ENCODE measurements at regions not wholly inside any gene's neighbourhood (a gene's known extent, or its start where the extent isn't known, plus 50 kb on each side); places are given as distances from the start of the nearest gene placed in this dataset.
A peak's percentile ranks its signal among the peaks of the same experiment; 100 is the strongest.

DNA sequence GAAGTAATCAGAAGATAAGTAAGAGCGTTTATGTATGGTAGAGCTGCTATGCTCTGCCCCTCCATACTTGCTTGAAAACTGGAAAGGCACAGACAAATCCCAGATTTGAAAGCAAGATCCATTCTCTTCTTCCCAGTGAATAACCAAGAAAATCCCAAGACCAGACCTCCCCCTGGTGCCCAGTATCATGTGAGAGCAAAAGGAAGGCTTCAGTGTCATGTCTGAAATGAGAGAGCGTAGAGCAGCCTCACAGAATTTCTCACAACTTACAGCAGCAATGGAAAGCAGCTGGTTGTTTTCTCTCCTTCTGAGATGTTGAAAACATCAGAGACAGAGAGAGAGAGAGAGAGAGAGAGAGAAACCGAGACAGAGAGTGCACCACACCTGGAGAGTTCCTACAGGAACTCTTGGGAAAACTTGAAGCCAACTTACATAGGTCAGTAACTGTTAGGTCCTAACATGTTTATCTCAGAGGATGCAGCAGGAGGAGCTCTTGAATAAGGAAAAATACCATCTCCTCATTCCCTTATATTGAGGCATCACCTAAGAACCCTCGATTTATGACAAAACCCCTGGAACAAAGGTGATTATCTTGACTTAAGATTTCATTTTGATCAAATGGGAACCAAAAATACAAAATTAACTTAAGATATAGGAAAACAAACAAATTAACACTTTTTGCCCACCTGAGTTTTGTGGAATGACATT is 273.3 kb downstream of the NSUN3 start:
- peak; percentile 89 to 91 for TF ChIP-seq RAD21 (IDR thresholded peaks at IDR 0.05 in 1 of 2, conservative IDR thresholded peaks at IDR 0.05 in 1 of 2; ENCODE audit: low read depth in 2 of 2, low read length in 2 of 2)
- TF ChIP-seq CEBPB (IDR thresholded peaks at IDR 0.05; ENCODE audit: low read depth, low read length): no peak
- TF ChIP-seq, protein P1, sequence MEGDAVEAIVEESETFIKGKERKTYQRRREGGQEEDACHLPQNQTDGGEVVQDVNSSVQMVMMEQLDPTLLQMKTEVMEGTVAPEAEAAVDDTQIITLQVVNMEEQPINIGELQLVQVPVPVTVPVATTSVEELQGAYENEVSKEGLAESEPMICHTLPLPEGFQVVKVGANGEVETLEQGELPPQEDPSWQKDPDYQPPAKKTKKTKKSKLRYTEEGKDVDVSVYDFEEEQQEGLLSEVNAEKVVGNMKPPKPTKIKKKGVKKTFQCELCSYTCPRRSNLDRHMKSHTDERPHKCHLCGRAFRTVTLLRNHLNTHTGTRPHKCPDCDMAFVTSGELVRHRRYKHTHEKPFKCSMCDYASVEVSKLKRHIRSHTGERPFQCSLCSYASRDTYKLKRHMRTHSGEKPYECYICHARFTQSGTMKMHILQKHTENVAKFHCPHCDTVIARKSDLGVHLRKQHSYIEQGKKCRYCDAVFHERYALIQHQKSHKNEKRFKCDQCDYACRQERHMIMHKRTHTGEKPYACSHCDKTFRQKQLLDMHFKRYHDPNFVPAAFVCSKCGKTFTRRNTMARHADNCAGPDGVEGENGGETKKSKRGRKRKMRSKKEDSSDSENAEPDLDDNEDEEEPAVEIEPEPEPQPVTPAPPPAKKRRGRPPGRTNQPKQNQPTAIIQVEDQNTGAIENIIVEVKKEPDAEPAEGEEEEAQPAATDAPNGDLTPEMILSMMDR (IDR thresholded peaks at IDR 0.05; ENCODE audit: control extremely low read depth in 1 of 3, insufficient read depth in 1 of 3, low read depth in 1 of 3, low read length in 3 of 3): peak in 2 of 3 experiments; percentile 40 to 74; a peak in 2 of 4 replicates
- TF ChIP-seq TBP (IDR thresholded peaks at IDR 0.05; ENCODE audit: low read depth, low read length): no peak
- TF ChIP-seq CBX8 (IDR thresholded peaks at IDR 0.05; ENCODE audit: borderline replicate concordance, low read depth, low read length): no peak
- TF ChIP-seq TAF1 (IDR thresholded peaks at IDR 0.05; ENCODE audit: low read depth, low read length): no peak
- no peak for TF ChIP-seq RBBP5 (IDR thresholded peaks at IDR 0.05; ENCODE audit: borderline replicate concordance, low read depth, low read length)
- no peak for TF ChIP-seq SIRT6 (IDR thresholded peaks at IDR 0.05; ENCODE audit: low read length)
- TF ChIP-seq TAF7 (optimal IDR thresholded peaks at IDR 0.05; ENCODE audit: borderline replicate concordance, low read depth, low read length): no peak
- no peaks in the 10 kb centered on the region for H3K79me1 ChIP-seq (ENCODE audit: low read depth, low read length)

More for the DNA sequence above, 273.3 kb downstream of the NSUN3 start:
- Histone ChIP-seq H3K4ac (replicated peaks; ENCODE audit: insufficient read length, low read depth, low read length) (no peak overlapping the region), H3K14ac (ENCODE audit: insufficient read length) (no peak overlapping the region), H2BK5ac (ENCODE audit: low read depth, low read length) (no peak overlapping the region; the same call in 1 of the 2 replicates), H3K9me3 (ENCODE audit: insufficient read depth in 2 of 2, low read depth in 1 of 2, low read length in 1 of 2) (no peaks in the 10 kb centered on the region), H2BK12ac (ENCODE audit: low read depth, low read length) (no peak overlapping the region), H3K36me3 (ENCODE audit: control insufficient read depth in 2 of 4, insufficient read depth in 4 of 4, low read length in 3 of 4) (no peaks in the 10 kb centered on the region), H3K23me2 (ENCODE audit: low read depth, low read length) (no peaks in the 10 kb centered on the region), H3K27me3 (replicated peaks in 1 of 4; ENCODE audit: control insufficient read depth in 3 of 4, extremely low read depth in 1 of 4, insufficient read depth in 3 of 4, low read length in 3 of 4) (no peaks in the 10 kb centered on the region), H2BK15ac (ENCODE audit: low read length) (no peak overlapping the region), H3K18ac (ENCODE audit: extremely low read depth, low read length) (no peak overlapping the region), H3K4me3 (ENCODE audit: extremely low read depth in 1 of 4, insufficient read depth in 2 of 4, low read depth in 3 of 4, low read length in 4 of 4) (no peak overlapping the region), H3K27ac (ENCODE audit: low read depth, low read length) (no peak overlapping the region), H3K4me1 (replicated peaks in 1 of 4; ENCODE audit: control insufficient read depth in 3 of 4, insufficient read depth in 4 of 4, low read length in 3 of 4) (no peaks in the 10 kb centered on the region), H3K56ac (replicated peaks; ENCODE audit: insufficient read length, low read depth, low read length) (no peak overlapping the region), H4K8ac (ENCODE audit: extremely low read depth, insufficient read depth, low read length) (no peak overlapping the region), H3K79me2 (ENCODE audit: control insufficient read depth in 1 of 2, insufficient read depth in 2 of 2, low read length in 2 of 2) (no peaks in the 10 kb centered on the region), H4K91ac (replicated peaks; ENCODE audit: insufficient read length, low read length) (no peak overlapping the region), H3K4me2 (ENCODE audit: insufficient read depth in 1 of 2, low read depth in 2 of 2, low read length in 2 of 2) (no peak overlapping the region), H3K9ac (replicated peaks in 1 of 4; ENCODE audit: extremely low read depth in 1 of 4, low read depth in 3 of 4, low read length in 3 of 4) (no peak overlapping the region), H2BK120ac (replicated peaks; ENCODE audit: low read depth, low read length) (no peak overlapping the region), H3K23ac (ENCODE audit: insufficient read length) (no peak overlapping the region), H2AK5ac (ENCODE audit: low read depth, low read length) (no peak overlapping the region), H4K20me1 (replicated peaks in 1 of 2; ENCODE audit: control insufficient read depth in 1 of 2, insufficient read depth in 2 of 2, low read length in 2 of 2) (no peaks in the 10 kb centered on the region), H2BK20ac (ENCODE audit: low read length) (no peak overlapping the region), H4K5ac (ENCODE audit: insufficient read length, low read depth, low read length) (no peak overlapping the region), H2AFZ (ENCODE audit: low read length) (peak overlapping the region; percentile 79)
- WGBS, 2 experiments (ENCODE audit: extremely low coverage in 1 of 2, insufficient coverage in 1 of 2, insufficient read length in 1 of 2, insufficient replicate concordance in 2 of 2, low coverage in 1 of 2, low lambda C conversion rate in 2 of 2, missing lambda C conversion rate in 1 of 2): 86% methylated on average over 3 of the region's 4 CpGs; no CpG with 5 or more reads in 1 of the 2 experiments
- no peak for DNase-seq (ENCODE audit: low read depth in 1 of 2, low spot score in 2 of 2)
- POLR2A ChIA-PET (ENCODE audit: partially characterized antibody): no interaction called here
- CTCF ChIA-PET (ENCODE audit: partially characterized antibody): interaction anchor here (0.6 to 3.5 kb wide), 16 partner anchors 9 to 1254 kb away, joined by 3 to 22 read pairs (median 3); no protein-coding TSS in a partner anchor
- FAIRE-seq: peak; percentile 92

Data from H1 (cell line).